OCI-LY7 (cell line): ENCODE measurements at regions not wholly inside any gene's neighbourhood (a gene's known extent, or its start where the extent isn't known, plus 50 kb on each side); places are given as distances from the start of the nearest gene placed in this dataset.

ENCODE experiments used
- BruUV-seq: library from RNA; stranded (reverse); fragments of 400-500 nt; replicated peaks from 2 replicates; lab custom pipeline; 2021; lab: Mats Ljungman, UMichigan
- CTCF ChIA-PET: fragments of 300-600 bp; sonication (Branson Sonifier 250); formaldehyde crosslinking; loops from one replicate; lab custom pipeline; 2022; ENCODE audit warnings: antibody characterized with exemption; ENCODE audit not compliant: unreplicated experiment; lab: Charles Lee
- POLR2A ChIA-PET: fragments of 300-600 bp; sonication (Branson Sonifier 250); formaldehyde crosslinking; loops from one replicate; lab custom pipeline; 2022; ENCODE audit warnings: antibody characterized with exemption; lab: Charles Lee
- DNase-seq: peaks from one replicate; pipeline ENCODE4 v3.0.0-alpha.2; 2015; ENCODE audit warnings: low spot score
- H2AFZ ChIP-seq: fragments of 200-600 bp; sonication (generic), shearing (Covaris generic); 2 replicates; pipeline ENCODE4 v1.6.1; 2014; ENCODE audit warnings: mild to moderate bottlenecking, antibody characterized with exemption, low read length, moderate library complexity
- H3K27ac ChIP-seq: fragments of 200-600 bp; sonication (generic); 2 replicates; pipeline ENCODE4 v1.5.1; 2014; ENCODE audit warnings: mixed run types, low read depth, mild to moderate bottlenecking, moderate library complexity, low read length, inconsistent platforms; ENCODE audit not compliant: poor library complexity, severe bottlenecking
- H3K36me3 ChIP-seq: fragments of 200-600 bp; sonication (generic); 2 replicates; pipeline ENCODE4 v1.6.1; 2014; ENCODE audit warnings: mild to moderate bottlenecking, antibody characterized with exemption, low read length, moderate library complexity, mixed read lengths; ENCODE audit not compliant: insufficient read depth
- H3K4me1 ChIP-seq: fragments of 200-600 bp; sonication (generic); 2 replicates; pipeline ENCODE4 v1.5.1; 2014; ENCODE audit warnings: mild to moderate bottlenecking, low read length; ENCODE audit not compliant: insufficient read depth, poor library complexity, severe bottlenecking
- H3K4me2 ChIP-seq: fragments of 200-600 bp; sonication (generic); 2 replicates; pipeline ENCODE4 v1.6.1; 2014; ENCODE audit warnings: mild to moderate bottlenecking, low read length
- H3K4me3 ChIP-seq: fragments of 200-600 bp; sonication (generic); 2 replicates; pipeline ENCODE4 v1.5.1; 2014; ENCODE audit warnings: mild to moderate bottlenecking, low read depth, low read length; ENCODE audit not compliant: poor library complexity, severe bottlenecking
- H3K79me2 ChIP-seq: fragments of 200-600 bp; sonication (generic); 2 replicates; pipeline ENCODE4 v1.6.1; 2016; ENCODE audit warnings: low read depth, mild to moderate bottlenecking, low read length, moderate library complexity, mixed read lengths; ENCODE audit not compliant: insufficient read depth
- H3K9me2 ChIP-seq: fragments of 200-600 bp; sonication (generic); 2 replicates; pipeline ENCODE4 v1.6.1; 2016; ENCODE audit warnings: mild to moderate bottlenecking, low read length, mixed read lengths; ENCODE audit not compliant: insufficient read depth
- H3K9me3 ChIP-seq: fragments of 200-600 bp; sonication (generic); 2 replicates; pipeline ENCODE4 v1.6.1; 2014; ENCODE audit warnings: mild to moderate bottlenecking, mixed run types, low read length, mixed read lengths
- H4K20me1 ChIP-seq: fragments of 200-600 bp; sonication (generic); 2 replicates; pipeline ENCODE4 v1.6.1; 2014; ENCODE audit warnings: mild to moderate bottlenecking, antibody characterized with exemption, low read length, moderate library complexity, mixed read lengths; ENCODE audit not compliant: insufficient read depth
- CTCF ChIP-seq: fragments of 200-600 bp; sonication (generic); conservative IDR thresholded peaks from 2 replicates; pipeline ENCODE4 v1.5.1; 2014; ENCODE audit warnings: mild to moderate bottlenecking, antibody characterized with exemption, low read length, moderate library complexity, mixed read lengths
- EZH2phosphoT487 ChIP-seq: fragments of 200-600 bp; sonication (generic); IDR thresholded peaks from 2 replicates; pipeline ENCODE4 v1.6.1; 2018; ENCODE audit warnings: low read depth, borderline replicate concordance, mild to moderate bottlenecking, mixed run types, antibody characterized with exemption, low read length, moderate library complexity, mixed read lengths
- intact Hi-C: fragments of 100-400 bp; cut with micrococcal nuclease; formaldehyde crosslinking; loops from one replicate; pipeline ENCODE4 v1.10.0; 2022; ENCODE audit not compliant: unreplicated experiment

GRCh38 chr1:22241811-22242210, 98.9 kb upstream of the WNT4 start:
- no peak for DNase-seq
- Histone ChIP-seq H3K9me2 (no peaks in the 10 kb centered on the region), H3K27ac (no peak overlapping the region), H3K4me1 (no peaks in the 10 kb centered on the region), H2AFZ (no peak overlapping the region), H3K9me3 (no peaks in the 10 kb centered on the region), H3K36me3 (no peaks in the 10 kb centered on the region), H3K79me2 (no peaks in the 10 kb centered on the region), H3K4me2 (no peak overlapping the region), H3K4me3 (no peak overlapping the region), H4K20me1 (no peaks in the 10 kb centered on the region)
- TF ChIP-seq CTCF, result no peak
- TF ChIP-seq EZH2phosphoT487, result no peak
- BruUV-seq, result no TSS peak
- intact Hi-C loops, result no loop called here
- ChIA-PET POLR2A (no interaction called here), CTCF (no interaction called here)

DNA sequence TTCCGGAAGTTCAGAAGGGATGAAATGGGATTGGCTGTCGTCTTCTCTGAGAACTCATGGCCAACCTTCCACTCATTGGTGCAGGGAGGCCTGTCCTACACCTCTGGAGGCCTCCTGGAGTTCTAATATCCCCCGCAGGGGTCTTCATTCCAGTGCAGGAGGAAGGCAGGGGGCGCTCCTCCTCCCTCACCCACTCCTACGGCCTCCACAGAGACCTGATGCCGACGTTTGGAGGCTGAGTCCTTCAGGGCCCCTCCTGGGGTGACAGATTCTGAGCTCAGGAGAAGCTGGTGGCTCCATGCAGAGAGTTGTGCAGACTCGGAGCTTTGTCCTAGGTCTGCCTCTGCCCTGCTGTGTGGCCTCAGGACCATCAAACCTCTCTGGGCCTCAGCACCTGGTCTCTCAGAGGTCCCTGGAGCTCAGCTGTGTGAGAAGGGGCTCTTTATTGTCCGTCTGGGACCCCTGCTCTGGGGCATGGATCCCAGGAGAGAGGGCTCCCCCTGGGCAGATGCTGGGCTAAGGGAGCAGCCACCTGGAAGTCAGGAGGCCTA, 102.3 kb upstream of the WNT4 start:
- Histone ChIP-seq H3K27ac (no peak overlapping the region), H3K4me2 (no peak overlapping the region), H3K9me3 (no peaks in the 10 kb centered on the region), H3K36me3 (no peaks in the 10 kb centered on the region), H4K20me1 (no peaks in the 10 kb centered on the region), H3K4me3 (no peak overlapping the region), H3K79me2 (no peaks in the 10 kb centered on the region), H3K4me1 (no peaks in the 10 kb centered on the region), H2AFZ (no peak overlapping the region), H3K9me2 (no peaks in the 10 kb centered on the region)
- no TSS peak for BruUV-seq
- no peak for TF ChIP-seq EZH2phosphoT487
- TF ChIP-seq CTCF, result peak; percentile 35
- ChIA-PET CTCF (no interaction called here), POLR2A (no interaction called here)
- intact Hi-C loops, result no loop called here
- DNase-seq, result no peak

DNA sequence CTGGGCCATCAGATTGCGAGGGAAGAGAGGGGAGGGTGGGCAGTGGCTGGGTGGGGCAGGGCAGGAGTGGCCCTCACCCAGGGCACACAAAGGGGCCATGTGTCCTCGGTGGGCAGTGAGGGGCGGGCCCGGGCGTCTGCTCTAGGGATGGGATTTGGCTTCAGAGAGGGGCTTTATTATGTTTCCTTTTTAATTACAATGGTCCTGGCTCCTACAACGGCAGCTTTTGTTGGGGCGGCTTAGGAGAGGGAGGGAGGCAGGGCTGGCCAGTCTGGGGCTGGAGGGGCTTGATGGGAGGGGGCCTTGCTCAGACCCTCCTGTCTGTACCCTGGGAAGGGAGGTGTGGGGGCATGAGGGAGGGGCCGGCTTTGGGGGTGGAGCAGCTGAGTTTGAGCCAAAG, 102.8 kb upstream of the WNT4 start:
- Histone ChIP-seq H4K20me1 (no peaks in the 10 kb centered on the region), H3K9me3 (no peaks in the 10 kb centered on the region), H3K4me2 (no peak overlapping the region), H3K9me2 (no peaks in the 10 kb centered on the region), H2AFZ (no peak overlapping the region), H3K4me1 (no peaks in the 10 kb centered on the region), H3K4me3 (no peak overlapping the region), H3K79me2 (no peaks in the 10 kb centered on the region), H3K27ac (no peak overlapping the region), H3K36me3 (no peaks in the 10 kb centered on the region)
- no peak for DNase-seq
- intact Hi-C loops, result no loop called here
- CTCF ChIA-PET, result no interaction called here
- BruUV-seq, result no TSS peak
- POLR2A ChIA-PET, result no interaction called here
- TF ChIP-seq CTCF (no peak), EZH2phosphoT487 (no peak)
